Peyer's patch (tissue), 4 donors: ENCODE measurements at regions not wholly inside any gene's neighbourhood (a gene's known extent, or its start where the extent isn't known, plus 50 kb on each side); places are given as distances from the start of the nearest gene placed in this dataset.

Experiments
- DNase-seq, 3 donors: peaks; one replicate each; pipeline ENCODE4 v3.0.0-alpha.2; 2017 to 2019
- H3K27ac ChIP-seq, 4 donors: fragments of 200-600 bp; sonication (generic); one replicate each; pipeline ENCODE4 v1.5.1; 2016 to 2019
- H3K27me3 ChIP-seq, 2 donors: fragments of 200-600 bp; sonication (generic); one replicate each; pipeline ENCODE4 v1.5.1; 2019
- H3K36me3 ChIP-seq, 3 donors: fragments of 200-600 bp; sonication (generic); one replicate each; pipeline ENCODE4 v1.5.1; 2016 to 2019
- H3K4me1 ChIP-seq, 4 donors: fragments of 200-600 bp; sonication (generic); one replicate each; pipeline ENCODE4 v1.5.1; 2016 to 2019
- H3K4me3 ChIP-seq, 4 donors: fragments of 200-600 bp; sonication (generic); 1 replicate in 3 of 4; 2 replicates in 1 of 4; pipeline ENCODE4 v1.5.1; 2016 to 2019; ENCODE audit warnings: mild to moderate bottlenecking in 1 of 4
- H3K9me3 ChIP-seq, 4 donors: fragments of 200-600 bp; sonication (generic); one replicate each; pipeline ENCODE4 v1.5.1; 2016 to 2019; ENCODE audit warnings: mild to moderate bottlenecking in 1 of 4
- CTCF ChIP-seq, 6 experiments: fragments of 450-650 bp in 4 of 6; fragments of 200-600 bp in 2 of 6; sonication (generic) in 1 of 6; IDR thresholded peaks; one replicate each; pipeline ENCODE4 v1.5.1; 2017 to 2019; ENCODE audit warnings: antibody characterized with exemption in 6 of 6, mild to moderate bottlenecking in 3 of 6, moderate library complexity in 1 of 6
- POLR2A ChIP-seq, 2 donors: fragments of 450-650 bp; IDR thresholded peaks; one replicate each; pipeline ENCODE4 v1.5.1; 2017; ENCODE audit warnings: antibody characterized with exemption in 2 of 2, mild to moderate bottlenecking in 2 of 2, moderate library complexity in 2 of 2

GRCh38 chr10:90605506-90605905 is 252.3 kb downstream of the HTR7 start:
- Histone ChIP-seq H3K4me1 (no peaks in the 10 kb centered on the region), H3K27ac (no peak overlapping the region), H3K27me3 (no peaks in the 10 kb centered on the region), H3K4me3 (no peak overlapping the region), H3K36me3 (no peaks in the 10 kb centered on the region), H3K9me3 (no peaks in the 10 kb centered on the region)
- TF ChIP-seq CTCF (IDR thresholded peaks at IDR 0.05) (no peak), POLR2A (IDR thresholded peaks at IDR 0.05) (no peak)
- DNase-seq: no peak

- Histone ChIP-seq H3K36me3 (no peaks in the 10 kb centered on the region), H3K27me3 (no peaks in the 10 kb centered on the region), H3K4me3 (no peak overlapping the region), H3K27ac (no peak overlapping the region), H3K9me3 (no peaks in the 10 kb centered on the region), H3K4me1 (no peaks in the 10 kb centered on the region)
- DNase-seq: no peak
- TF ChIP-seq POLR2A (IDR thresholded peaks at IDR 0.05): no peak
Observed at GRCh38 chr10:90612276-90612675, 245.6 kb downstream of the HTR7 start.

GRCh38 chr10:90614631-90615030 is 243.2 kb downstream of the HTR7 start:
- no peaks in the 10 kb centered on the region for H3K4me1 ChIP-seq
- H3K27me3 ChIP-seq: no peaks in the 10 kb centered on the region
- no peaks in the 10 kb centered on the region for H3K36me3 ChIP-seq
- no peak for TF ChIP-seq CTCF (IDR thresholded peaks at IDR 0.05)
- TF ChIP-seq POLR2A (IDR thresholded peaks at IDR 0.05): no peak
- no peak for DNase-seq
- H3K4me3 ChIP-seq: no peak overlapping the region
- H3K9me3 ChIP-seq: no peaks in the 10 kb centered on the region
- no peak overlapping the region for H3K27ac ChIP-seq

- no peaks in the 10 kb centered on the region for H3K27me3 ChIP-seq
- H3K36me3 ChIP-seq: no peaks in the 10 kb centered on the region
- no peak for TF ChIP-seq CTCF (IDR thresholded peaks at IDR 0.05)
- no peak for TF ChIP-seq POLR2A (IDR thresholded peaks at IDR 0.05)
- DNase-seq: no peak
- no peak overlapping the region for H3K4me3 ChIP-seq
- no peak overlapping the region for H3K27ac ChIP-seq
- H3K9me3 ChIP-seq: no peaks in the 10 kb centered on the region
- H3K4me1 ChIP-seq: no peaks in the 10 kb centered on the region
Observed at GRCh38 chr10:90621577-90621976, 236.3 kb downstream of the HTR7 start.

GRCh38 chr10:90635111-90635765 is 222.6 kb downstream of the HTR7 start:
- no peak for DNase-seq

GRCh38 chr10:90640756-90641155 is 217.1 kb downstream of the HTR7 start:
- no peak for DNase-seq
- Histone ChIP-seq H3K27me3 (no peaks in the 10 kb centered on the region), H3K4me3 (no peak overlapping the region), H3K4me1 (no peaks in the 10 kb centered on the region), H3K9me3 (no peaks in the 10 kb centered on the region), H3K27ac (no peak overlapping the region), H3K36me3 (no peaks in the 10 kb centered on the region)
- TF ChIP-seq CTCF (IDR thresholded peaks at IDR 0.05) (no peak), POLR2A (IDR thresholded peaks at IDR 0.05) (no peak)

More at GRCh38 chr10:90635111-90635765, 222.6 kb downstream of the HTR7 start:
- no peak overlapping the region for H3K27ac ChIP-seq
- H3K4me3 ChIP-seq: no peak overlapping the region
- H3K36me3 ChIP-seq: no peaks in the 10 kb centered on the region
- no peaks in the 10 kb centered on the region for H3K9me3 ChIP-seq
- H3K27me3 ChIP-seq: no peaks in the 10 kb centered on the region
- no peaks in the 10 kb centered on the region for H3K4me1 ChIP-seq
- TF ChIP-seq CTCF (IDR thresholded peaks at IDR 0.05): no peak
